HEK293 (cell line): ENCODE measurements at regions not wholly inside any gene's neighbourhood (a gene's known extent, or its start where the extent isn't known, plus 50 kb on each side); places are given as distances from the start of the nearest gene placed in this dataset.

Source experiments
- CTCF ChIA-PET: fragments of 350-600 bp; formaldehyde crosslinking; extraction: SDS; loops from one replicate; lab custom pipeline; 2021; ENCODE audit warnings: antibody characterized with exemption; lab: Yijun Ruan, JAX
- POLR2A ChIA-PET: fragments of 300-600 bp; formaldehyde crosslinking; extraction: SDS; loops from one replicate; lab custom pipeline; 2020; ENCODE audit warnings: antibody characterized with exemption, inconsistent platforms; lab: Yijun Ruan, JAX
- H3K27ac ChIP-seq: fragments of 200-500 bp; sonication (Bioruptor generic); 2 replicates; pipeline ENCODE4 v1.5.1; 2014; ENCODE audit warnings: low read depth, low read length, control low read depth, inconsistent platforms; ENCODE audit errors: extremely low read depth
- H3K36me3 ChIP-seq, 2 experiments: fragments of 200-500 bp in 1 of 2; sonication (Bioruptor generic) in 1 of 2; 1 replicate in 1 of 2; 2 replicates in 1 of 2; pipeline ENCODE4 v1.5.1; 2014 to 2017; ENCODE audit warnings: inconsistent platforms in 2 of 2, low read length in 2 of 2; ENCODE audit not compliant: control insufficient read depth in 2 of 2, insufficient read depth in 1 of 2
- H3K4me1 ChIP-seq: fragments of 200-500 bp; sonication (Bioruptor generic); 2 replicates; pipeline ENCODE4 v1.5.1; 2014; ENCODE audit warnings: mild to moderate bottlenecking, low read length, inconsistent platforms; ENCODE audit not compliant: control insufficient read depth, insufficient read depth
- H3K4me3 ChIP-seq: 2 replicates; pipeline ENCODE4 v1.5.1; 2011; ENCODE audit warnings: low read depth, mild to moderate bottlenecking, control low read depth, low read length, moderate library complexity
- H3K9me3 ChIP-seq: fragments of 200-500 bp; sonication (Bioruptor generic); 2 replicates; pipeline ENCODE4 v1.5.1; 2014; ENCODE audit warnings: low read depth, low read length, inconsistent platforms; ENCODE audit not compliant: control insufficient read depth, insufficient read depth
- FEZF1 ChIP-seq: fragments of 450-650 bp; formaldehyde crosslinking; IDR thresholded peaks from 2 replicates; pipeline ENCODE4 v1.5.1; 2016; ENCODE audit warnings: missing biosample characterization, missing genetic modification characterization
- GLI2 ChIP-seq: fragments of 450-650 bp; formaldehyde crosslinking; IDR thresholded peaks from 2 replicates; pipeline ENCODE4; 2017; ENCODE audit warnings: missing biosample characterization, missing genetic modification characterization, low read depth, borderline replicate concordance
- GLIS1 ChIP-seq: fragments of 450-650 bp; formaldehyde crosslinking; IDR thresholded peaks from 2 replicates; pipeline ENCODE4 v1.5.1; 2016; ENCODE audit warnings: missing biosample characterization, missing genetic modification characterization
- OVOL3 ChIP-seq: fragments of 450-650 bp; formaldehyde crosslinking; IDR thresholded peaks from 2 replicates; pipeline ENCODE4 v1.5.1; 2016; ENCODE audit warnings: missing biosample characterization, missing genetic modification characterization
- ZNF114 ChIP-seq: fragments of 450-650 bp; formaldehyde crosslinking; IDR thresholded peaks from 2 replicates; pipeline ENCODE4 v1.5.0; 2017; ENCODE audit warnings: missing biosample characterization, missing genetic modification characterization
- ZNF140 ChIP-seq: fragments of 450-650 bp; formaldehyde crosslinking; IDR thresholded peaks from 2 replicates; pipeline ENCODE4 v1.5.1; 2016; ENCODE audit warnings: missing biosample characterization, missing genetic modification characterization
- ZNF16 ChIP-seq: fragments of 450-650 bp; formaldehyde crosslinking; IDR thresholded peaks from 2 replicates; pipeline ENCODE4 v1.5.1; 2016; ENCODE audit warnings: low read depth, missing biosample characterization, missing genetic modification characterization
- ZNF2 ChIP-seq: fragments of 450-650 bp; formaldehyde crosslinking; IDR thresholded peaks from 2 replicates; pipeline ENCODE4 v1.5.1; 2016; ENCODE audit warnings: missing biosample characterization, missing genetic modification characterization
- ZNF239 ChIP-seq: fragments of 450-650 bp; formaldehyde crosslinking; IDR thresholded peaks from 2 replicates; pipeline ENCODE4 v1.5.1; 2016; ENCODE audit warnings: missing biosample characterization, missing genetic modification characterization
- ZNF585B ChIP-seq: fragments of 450-650 bp; formaldehyde crosslinking; IDR thresholded peaks from 2 replicates; pipeline ENCODE4 v1.5.1; 2016; ENCODE audit warnings: missing biosample characterization, missing genetic modification characterization
- ZNF645 ChIP-seq: fragments of 450-650 bp; formaldehyde crosslinking; IDR thresholded peaks from 2 replicates; pipeline ENCODE4; 2016; ENCODE audit warnings: missing biosample characterization, missing genetic modification characterization
- ZNF670 ChIP-seq: fragments of 450-650 bp; formaldehyde crosslinking; IDR thresholded peaks from 2 replicates; pipeline ENCODE4 v1.5.1; 2016; ENCODE audit warnings: missing biosample characterization, missing genetic modification characterization, low read depth
- ZNF776 ChIP-seq: fragments of 450-650 bp; formaldehyde crosslinking; IDR thresholded peaks from 2 replicates; pipeline ENCODE4 v1.5.0; 2017; ENCODE audit warnings: missing biosample characterization, missing genetic modification characterization, borderline replicate concordance
- TF ChIP-seq, protein P1 (sequence below): fragments of 450-650 bp; formaldehyde crosslinking; IDR thresholded peaks from 2 replicates; pipeline ENCODE4 v1.5.0; 2017; ENCODE audit warnings: missing biosample characterization, missing genetic modification characterization, borderline replicate concordance
- TF ChIP-seq, protein P2 (sequence below): fragments of 450-650 bp; IDR thresholded peaks from 2 replicates; pipeline ENCODE4 v1.5.1; 2018; ENCODE audit warnings: missing biosample characterization, missing genetic modification characterization
- TF ChIP-seq, protein P3 (sequence below): fragments of 450-650 bp; formaldehyde crosslinking; IDR thresholded peaks from 2 replicates; pipeline ENCODE4 v1.5.1; 2017; ENCODE audit warnings: missing biosample characterization, missing genetic modification characterization

- TF ChIP-seq ZNF16 (tag by site-specific recombination), result no peak
- no peak for TF ChIP-seq ZNF585B (tag by site-specific recombination)
- no peak for TF ChIP-seq FEZF1 (tag by site-specific recombination)
Measured at GRCh38 chr7:19470031-19470430, 238.8 kb downstream of the POLR1F start (continued).

- Histone ChIP-seq H3K4me1 (no peaks in the 10 kb centered on the region), H3K36me3 (no peaks in the 10 kb centered on the region), H3K4me3 (no peak overlapping the region), H3K27ac (no peak overlapping the region), H3K9me3 (no peaks in the 10 kb centered on the region)
- POLR2A ChIA-PET, result no interaction called here
- CTCF ChIA-PET, result no interaction called here
- TF ChIP-seq ZNF776 (tag by site-specific recombination) (no peak), ZNF645 (no peak), ZNF670 (tag by site-specific recombination) (no peak), OVOL3 (tag by site-specific recombination) (no peak), GLIS1 (tag by site-specific recombination) (no peak), GLI2 (tag by site-specific recombination) (no peak)
- TF ChIP-seq, protein P1, sequence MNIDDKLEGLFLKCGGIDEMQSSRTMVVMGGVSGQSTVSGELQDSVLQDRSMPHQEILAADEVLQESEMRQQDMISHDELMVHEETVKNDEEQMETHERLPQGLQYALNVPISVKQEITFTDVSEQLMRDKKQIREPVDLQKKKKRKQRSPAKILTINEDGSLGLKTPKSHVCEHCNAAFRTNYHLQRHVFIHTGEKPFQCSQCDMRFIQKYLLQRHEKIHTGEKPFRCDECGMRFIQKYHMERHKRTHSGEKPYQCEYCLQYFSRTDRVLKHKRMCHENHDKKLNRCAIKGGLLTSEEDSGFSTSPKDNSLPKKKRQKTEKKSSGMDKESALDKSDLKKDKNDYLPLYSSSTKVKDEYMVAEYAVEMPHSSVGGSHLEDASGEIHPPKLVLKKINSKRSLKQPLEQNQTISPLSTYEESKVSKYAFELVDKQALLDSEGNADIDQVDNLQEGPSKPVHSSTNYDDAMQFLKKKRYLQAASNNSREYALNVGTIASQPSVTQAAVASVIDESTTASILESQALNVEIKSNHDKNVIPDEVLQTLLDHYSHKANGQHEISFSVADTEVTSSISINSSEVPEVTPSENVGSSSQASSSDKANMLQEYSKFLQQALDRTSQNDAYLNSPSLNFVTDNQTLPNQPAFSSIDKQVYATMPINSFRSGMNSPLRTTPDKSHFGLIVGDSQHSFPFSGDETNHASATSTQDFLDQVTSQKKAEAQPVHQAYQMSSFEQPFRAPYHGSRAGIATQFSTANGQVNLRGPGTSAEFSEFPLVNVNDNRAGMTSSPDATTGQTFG (tag by site-specific recombination), result no peak
- TF ChIP-seq, protein P2, sequence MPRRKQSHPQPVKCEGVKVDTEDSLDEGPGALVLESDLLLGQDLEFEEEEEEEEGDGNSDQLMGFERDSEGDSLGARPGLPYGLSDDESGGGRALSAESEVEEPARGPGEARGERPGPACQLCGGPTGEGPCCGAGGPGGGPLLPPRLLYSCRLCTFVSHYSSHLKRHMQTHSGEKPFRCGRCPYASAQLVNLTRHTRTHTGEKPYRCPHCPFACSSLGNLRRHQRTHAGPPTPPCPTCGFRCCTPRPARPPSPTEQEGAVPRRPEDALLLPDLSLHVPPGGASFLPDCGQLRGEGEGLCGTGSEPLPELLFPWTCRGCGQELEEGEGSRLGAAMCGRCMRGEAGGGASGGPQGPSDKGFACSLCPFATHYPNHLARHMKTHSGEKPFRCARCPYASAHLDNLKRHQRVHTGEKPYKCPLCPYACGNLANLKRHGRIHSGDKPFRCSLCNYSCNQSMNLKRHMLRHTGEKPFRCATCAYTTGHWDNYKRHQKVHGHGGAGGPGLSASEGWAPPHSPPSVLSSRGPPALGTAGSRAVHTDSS (tag by site-specific recombination), result no peak
- TF ChIP-seq, protein P3, sequence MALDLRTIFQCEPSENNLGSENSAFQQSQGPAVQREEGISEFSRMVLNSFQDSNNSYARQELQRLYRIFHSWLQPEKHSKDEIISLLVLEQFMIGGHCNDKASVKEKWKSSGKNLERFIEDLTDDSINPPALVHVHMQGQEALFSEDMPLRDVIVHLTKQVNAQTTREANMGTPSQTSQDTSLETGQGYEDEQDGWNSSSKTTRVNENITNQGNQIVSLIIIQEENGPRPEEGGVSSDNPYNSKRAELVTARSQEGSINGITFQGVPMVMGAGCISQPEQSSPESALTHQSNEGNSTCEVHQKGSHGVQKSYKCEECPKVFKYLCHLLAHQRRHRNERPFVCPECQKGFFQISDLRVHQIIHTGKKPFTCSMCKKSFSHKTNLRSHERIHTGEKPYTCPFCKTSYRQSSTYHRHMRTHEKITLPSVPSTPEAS (tag by site-specific recombination), result no peak
Measured at GRCh38 chr7:19465861-19466260, 243.0 kb downstream of the POLR1F start.

DNA sequence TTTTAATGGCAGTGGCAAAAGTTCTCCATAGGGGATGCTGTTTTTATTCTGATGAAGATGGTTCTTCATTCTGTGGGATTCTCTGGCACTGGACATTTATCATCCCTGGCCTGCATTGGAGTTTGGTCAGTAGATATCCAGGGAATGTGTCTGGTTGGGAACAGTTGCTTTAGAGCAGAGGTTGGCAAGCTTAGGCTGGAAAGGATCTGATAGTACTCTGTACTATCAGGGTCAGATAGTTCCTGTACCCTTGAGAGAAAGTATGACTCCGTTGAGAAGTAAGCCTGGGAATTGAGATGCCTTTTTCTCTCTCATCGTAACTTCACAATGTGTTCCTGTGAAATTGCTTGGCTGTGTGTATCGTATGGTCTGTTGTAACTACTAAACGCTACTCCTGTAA is 244.1 kb downstream of the POLR1F start:
- POLR2A ChIA-PET, result no interaction called here
- no peak for TF ChIP-seq ZNF114 (tag by site-specific recombination)
- no peak for TF ChIP-seq ZNF2
- TF ChIP-seq, protein P3 (tag by site-specific recombination), result no peak
- no peak for TF ChIP-seq ZNF239 (tag by site-specific recombination)
- TF ChIP-seq ZNF140 (tag by site-specific recombination), result no peak
- TF ChIP-seq, all 188 proteins: peak for 0
- CTCF ChIA-PET, result no interaction called here

More for the DNA sequence above, 244.1 kb downstream of the POLR1F start:
- Histone ChIP-seq H3K36me3 (no peaks in the 10 kb centered on the region), H3K4me3 (no peak overlapping the region), H3K27ac (no peak overlapping the region), H3K4me1 (no peaks in the 10 kb centered on the region), H3K9me3 (no peaks in the 10 kb centered on the region)
